HCT116 (cell line): ENCODE measurements at regions not wholly inside any gene's neighbourhood (a gene's known extent, or its start where the extent isn't known, plus 50 kb on each side); places are given as distances from the start of the nearest gene placed in this dataset.

Source experiments
- ATAC-seq: fragments of 200-7000 bp; cut with Tn5 transposase; 2 replicates; pipeline ENCODE4 v1.9.1; 2020; ENCODE audit warnings: mild to moderate bottlenecking, moderate library complexity
- BruUV-seq: library from RNA; stranded (reverse); fragments of 400-500 nt; replicated peaks from 2 replicates; lab custom pipeline; 2021; lab: Mats Ljungman, UMichigan
- CTCF ChIA-PET: fragments of 300-600 bp; sonication (Branson Sonifier 250); formaldehyde crosslinking; loops from one replicate; lab custom pipeline; 2021; ENCODE audit warnings: antibody characterized with exemption; lab: Charles Lee
- POLR2A ChIA-PET: fragments of 300-600, 350-600 bp; sonication (Branson Sonifier 250); formaldehyde crosslinking; loops from one replicate; lab custom pipeline; 2021; ENCODE audit warnings: antibody characterized with exemption; lab: Charles Lee
- RAD21 ChIA-PET, 2 experiments: fragments of 300-600 bp; sonication (Branson Sonifier 250); formaldehyde crosslinking; loops; one replicate each; lab custom pipeline; 2023; ENCODE audit warnings: low total read pairs in 2 of 2; ENCODE audit not compliant: uncharacterized antibody in 2 of 2, unreplicated experiment in 2 of 2, low non-redundant PET in 1 of 2; lab: Charles Lee
- DNase-seq: peaks from one replicate; pipeline ENCODE4 v3.0.0-alpha.2; 2010; ENCODE audit warnings: low read depth, low spot score
- H2AFZ ChIP-seq: fragments of 200-600 bp; shearing (Covaris generic), sonication (generic); 2 replicates; pipeline ENCODE4 v1.6.1; 2017; ENCODE audit warnings: low read depth, mixed run types, mixed read lengths, antibody characterized with exemption, low read length; ENCODE audit not compliant: poor library complexity, severe bottlenecking
- H3K27ac ChIP-seq: 2 replicates; pipeline ENCODE4 v1.5.1; 2012; ENCODE audit warnings: low read depth, low read length
- H3K27me3 ChIP-seq: fragments of 200-600 bp; sonication (generic); 2 replicates; pipeline ENCODE4 v1.6.1; 2016; ENCODE audit warnings: mixed run types, low read length, mixed read lengths; ENCODE audit not compliant: insufficient read depth
- H3K36me3 ChIP-seq, 2 experiments: fragments of 200-500 bp in 1 of 2; fragments of 200-600 bp in 1 of 2; sonication (Bioruptor generic) in 1 of 2; sonication (generic) in 1 of 2; 2 replicates each; pipeline versions ENCODE4 v1.5.1 to v1.6.1; 2014 to 2016; ENCODE audit warnings: low read length in 2 of 2, inconsistent platforms in 1 of 2, mixed read lengths in 1 of 2, mixed run types in 1 of 2; ENCODE audit not compliant: insufficient read depth in 2 of 2, control insufficient read depth in 1 of 2
- H3K4me1 ChIP-seq, 2 experiments: fragments of 200-600 bp in 1 of 2; sonication (generic) in 1 of 2; 2 replicates each; pipeline versions ENCODE4 v1.5.1 to v1.6.1; 2012 to 2017; ENCODE audit warnings: low read length in 2 of 2, inconsistent platforms in 1 of 2, mild to moderate bottlenecking in 1 of 2, mixed read lengths in 1 of 2, mixed run types in 1 of 2, moderate library complexity in 1 of 2; ENCODE audit not compliant: insufficient read depth in 2 of 2, control insufficient read depth in 1 of 2
- H3K4me2 ChIP-seq: fragments of 200-600 bp; sonication (generic); 2 replicates; pipeline ENCODE4 v1.6.1; 2017; ENCODE audit warnings: mixed run types, low read length, mixed read lengths
- H3K4me3 ChIP-seq, 2 experiments: fragments of 200-600 bp in 1 of 2; sonication (generic) in 1 of 2; replicated peaks in 1 of 2; 2 replicates each; pipeline ENCODE4 v1.5.1; 2011 to 2016; ENCODE audit warnings: low read length in 2 of 2, control low read depth in 1 of 2, low read depth in 1 of 2, mild to moderate bottlenecking in 1 of 2, mixed read lengths in 1 of 2, mixed run types in 1 of 2
- H3K79me2 ChIP-seq: fragments of 200-600 bp; sonication (generic); 2 replicates; pipeline ENCODE4 v1.6.1; 2017; ENCODE audit warnings: mild to moderate bottlenecking, mixed run types, low read length, moderate library complexity, mixed read lengths; ENCODE audit not compliant: insufficient read depth
- H3K9ac ChIP-seq: fragments of 200-600 bp; sonication (generic); 2 replicates; pipeline ENCODE4 v1.6.1; 2016; ENCODE audit warnings: low read length, mixed read lengths
- H3K9me2 ChIP-seq: fragments of 200-600 bp; sonication (generic), shearing (Covaris generic); 2 replicates; pipeline ENCODE4 v1.6.1; 2017; ENCODE audit warnings: mixed run types, mild to moderate bottlenecking, moderate library complexity; ENCODE audit not compliant: insufficient read depth
- H3K9me3 ChIP-seq, 2 experiments: fragments of 200-500 bp in 1 of 2; fragments of 200-600 bp in 1 of 2; sonication (Bioruptor generic) in 1 of 2; sonication (generic) in 1 of 2; 2 replicates each; pipeline ENCODE4 v1.6.1; 2014 to 2017; ENCODE audit warnings: low read length in 2 of 2, mixed read lengths in 2 of 2, inconsistent platforms in 1 of 2, low read depth in 1 of 2, mild to moderate bottlenecking in 1 of 2, mixed run types in 1 of 2, moderate library complexity in 1 of 2; ENCODE audit not compliant: control insufficient read depth in 1 of 2, insufficient read depth in 1 of 2
- H4K20me1 ChIP-seq: fragments of 200-600 bp; sonication (generic), shearing (Covaris generic); 2 replicates; pipeline ENCODE4 v1.6.1; 2017; ENCODE audit warnings: mixed run types, mild to moderate bottlenecking, moderate library complexity; ENCODE audit not compliant: insufficient read depth
- CBX3 ChIP-seq: IDR thresholded peaks from 2 replicates; pipeline ENCODE4 v1.6.1; 2012; ENCODE audit warnings: low read depth
- CTCF ChIP-seq, 3 experiments: fragments of 200-600 bp in 1 of 3; sonication (generic) in 1 of 3; IDR thresholded peaks in 2 of 3; conservative IDR thresholded peaks in 1 of 3; 2 replicates each; pipeline ENCODE4 v1.5.1; 2012 to 2017; ENCODE audit warnings: low read depth in 2 of 3, low read length in 2 of 3, antibody characterized with exemption in 1 of 3, borderline replicate concordance in 1 of 3, control low read depth in 1 of 3, mild to moderate bottlenecking in 1 of 3, mixed read lengths in 1 of 3, mixed run types in 1 of 3, moderate library complexity in 1 of 3; ENCODE audit not compliant: insufficient read depth in 1 of 3
- ELF1 ChIP-seq: IDR thresholded peaks from 2 replicates; pipeline ENCODE4 v1.6.1; 2012; ENCODE audit warnings: low read depth, borderline replicate concordance
- EZH2 ChIP-seq: fragments of 200-600 bp; sonication (generic); IDR thresholded peaks from 2 replicates; pipeline ENCODE4 v1.6.1; 2017; ENCODE audit warnings: antibody characterized with exemption, mixed run types
- EZH2phosphoT487 ChIP-seq: fragments of 200-600 bp; IDR thresholded peaks from 2 replicates; pipeline ENCODE4 v1.6.1; 2018; ENCODE audit warnings: antibody characterized with exemption, borderline replicate concordance
- JUND ChIP-seq: IDR thresholded peaks from 2 replicates; pipeline ENCODE4 v1.6.1; 2012
- POLR2A ChIP-seq: IDR thresholded peaks from 2 replicates; pipeline ENCODE4 v1.7.0; 2011; ENCODE audit warnings: borderline replicate concordance; ENCODE audit not compliant: insufficient read depth, insufficient read length; ENCODE audit errors: extremely low read depth
- TCF7L2 ChIP-seq: IDR thresholded peaks from 2 replicates; pipeline ENCODE4 v1.7.0; 2011; ENCODE audit warnings: borderline replicate concordance, inconsistent platforms; ENCODE audit not compliant: insufficient read depth, insufficient read length; ENCODE audit errors: extremely low read depth
- ZBTB33 ChIP-seq: IDR thresholded peaks from 2 replicates; pipeline ENCODE4 v1.6.1; 2011; ENCODE audit warnings: mild to moderate bottlenecking, low read length, moderate library complexity; ENCODE audit not compliant: insufficient replicate concordance; ENCODE audit errors: extremely low read depth
- ZFX ChIP-seq: fragments of 450-650 bp; IDR thresholded peaks from 2 replicates; pipeline ENCODE4 v1.6.1; 2017
- intact Hi-C: fragments of 100-400 bp; cut with micrococcal nuclease; formaldehyde crosslinking; loops from 2 replicates; pipeline ENCODE4 v1.10.0; 2022
- TF ChIP-seq, protein P1 (sequence below): IDR thresholded peaks from 2 replicates; pipeline ENCODE4 v1.6.1; 2012

DNA sequence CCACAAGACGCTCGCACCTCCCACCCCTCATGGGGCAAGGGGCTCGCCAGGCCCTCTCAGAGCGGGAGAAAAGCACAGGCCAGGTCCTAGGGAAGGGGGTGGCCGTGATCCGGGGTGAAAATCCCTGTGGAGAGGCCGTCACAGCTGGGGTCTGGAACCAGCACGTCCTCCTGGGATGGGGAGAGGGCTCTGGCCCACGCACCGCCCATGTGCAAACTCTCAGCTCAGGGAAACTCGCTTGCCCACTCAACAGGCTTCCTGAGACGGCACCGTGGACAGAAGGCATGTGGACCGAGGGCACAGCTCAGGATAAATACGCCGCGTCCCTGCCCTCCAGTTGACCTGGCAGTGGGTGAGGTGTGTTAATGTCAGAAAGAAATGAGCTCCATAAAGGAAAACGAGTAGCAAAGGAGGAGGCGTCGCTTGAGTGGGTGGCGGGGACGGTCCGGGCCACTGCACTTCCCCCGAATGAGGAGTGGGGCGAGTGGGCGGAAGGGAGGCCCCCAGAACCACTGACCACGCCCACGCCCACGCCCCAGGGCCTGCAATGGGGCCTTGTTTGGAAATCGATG, 57.6 kb upstream of the GALNT9 start:
- no peak for DNase-seq
- Histone ChIP-seq H2AFZ (no peak overlapping the region), H4K20me1 (no peaks in the 10 kb centered on the region), H3K27ac (no peak overlapping the region), H3K9me3 (no peaks in the 10 kb centered on the region), H3K9ac (no peak overlapping the region), H3K9me2 (no peaks in the 10 kb centered on the region), H3K4me1 (no peaks in the 10 kb centered on the region), H3K79me2 (no peaks in the 10 kb centered on the region), H3K36me3 (no peaks in the 10 kb centered on the region), H3K4me2 (no peak overlapping the region), H3K27me3 (peaks cover 19% of the 10 kb centered on the region), H3K4me3 (no peak overlapping the region)
- no peak for TF ChIP-seq ZFX
- TF ChIP-seq, protein P1, sequence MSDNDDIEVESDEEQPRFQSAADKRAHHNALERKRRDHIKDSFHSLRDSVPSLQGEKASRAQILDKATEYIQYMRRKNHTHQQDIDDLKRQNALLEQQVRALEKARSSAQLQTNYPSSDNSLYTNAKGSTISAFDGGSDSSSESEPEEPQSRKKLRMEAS, result no peak
- POLR2A ChIA-PET, result no interaction called here
- CTCF ChIA-PET, result no interaction called here
- intact Hi-C loops, result no loop called here
- ATAC-seq, result no peak
- BruUV-seq, result no TSS peak
- RAD21 ChIA-PET, result no interaction called here

DNA sequence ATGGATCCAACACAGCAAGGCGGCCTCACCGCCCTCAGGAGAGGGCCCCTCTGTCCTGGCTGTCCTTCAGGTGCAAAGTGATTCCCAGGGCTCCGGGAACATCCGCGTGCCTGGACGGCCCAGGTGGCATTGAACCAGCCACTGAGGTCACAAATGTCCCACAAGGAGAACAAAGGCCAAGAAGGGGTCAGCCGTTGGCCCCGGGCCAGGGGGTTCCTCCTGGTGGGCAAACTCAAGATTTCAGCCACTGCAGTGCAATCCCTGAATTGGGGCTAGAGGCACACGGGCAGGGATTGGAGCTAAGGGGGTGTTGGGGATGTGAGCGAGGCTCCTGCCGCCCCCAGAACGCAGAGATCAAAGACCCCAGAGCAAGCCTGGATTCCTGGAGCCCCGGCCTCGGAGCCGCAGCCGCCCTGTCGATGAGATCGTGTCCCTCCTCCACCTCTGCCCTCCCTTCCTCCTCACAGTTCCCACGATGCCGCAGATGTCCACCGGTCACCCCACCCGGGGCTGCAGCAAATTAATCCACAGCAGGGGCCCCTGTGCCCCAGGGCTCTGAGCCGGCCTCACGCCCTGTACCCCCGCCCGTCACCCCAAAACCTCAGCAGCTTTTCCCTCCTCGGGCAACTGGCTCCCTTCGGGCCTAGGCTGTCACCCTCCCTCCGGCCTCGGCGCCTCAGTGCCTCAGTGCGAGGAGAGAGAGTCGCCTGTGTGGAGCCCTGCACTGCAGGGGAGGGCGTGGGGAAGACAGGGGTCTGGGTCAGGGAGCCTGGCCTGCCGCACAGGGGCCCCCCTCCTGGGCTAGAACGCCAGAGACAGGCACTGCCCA, 56.7 kb upstream of the GALNT9 start:
- no peak for DNase-seq
- Histone ChIP-seq H3K9me2 (no peaks in the 10 kb centered on the region), H3K4me2 (no peak overlapping the region), H3K4me1 (no peaks in the 10 kb centered on the region), H3K9ac (no peak overlapping the region), H3K79me2 (no peaks in the 10 kb centered on the region), H3K4me3 (no peak overlapping the region), H3K36me3 (no peaks in the 10 kb centered on the region), H3K9me3 (no peaks in the 10 kb centered on the region), H3K27ac (no peak overlapping the region), H3K27me3 (peaks cover 19% of the 10 kb centered on the region), H4K20me1 (no peaks in the 10 kb centered on the region)
- BruUV-seq, result no TSS peak
- TF ChIP-seq EZH2phosphoT487, result no peak
- TF ChIP-seq ZBTB33, result no peak
- no peak for TF ChIP-seq POLR2A
- TF ChIP-seq TCF7L2, result no peak
- no peak for TF ChIP-seq ELF1
- TF ChIP-seq CTCF (IDR thresholded peaks at IDR 0.05 in 2 of 3, conservative IDR thresholded peaks at IDR 0.05 in 1 of 3; ENCODE audit: borderline replicate concordance in 1 of 3, insufficient read depth in 1 of 3, low read depth in 2 of 3, low read length in 2 of 3), result no peak
- no peak for TF ChIP-seq CBX3
- no peak for TF ChIP-seq EZH2
- TF ChIP-seq, protein P1, result no peak
- no peak for TF ChIP-seq JUND
- TF ChIP-seq, all 23 proteins: peak for 0
- ChIA-PET CTCF (no interaction called here), POLR2A (no interaction called here), RAD21 (no interaction called here)
- intact Hi-C loops, result no loop called here
- no peak; the same call in 1 of the 2 replicates for ATAC-seq
- no peak overlapping the region for H2AFZ ChIP-seq
